IPS-20b (cell line): ENCODE measurements at regions not wholly inside any gene's neighbourhood (a gene's known extent, or its start where the extent isn't known, plus 50 kb on each side); places are given as distances from the start of the nearest gene placed in this dataset.

Source experiments
- H3K27ac ChIP-seq: one replicate; pipeline ENCODE4 v1.5.1; 2013; ENCODE audit warnings: low read length
- H3K27me3 ChIP-seq: 2 replicates; pipeline ENCODE4 v1.6.1; 2013; ENCODE audit warnings: mild to moderate bottlenecking, low read length, inconsistent platforms; ENCODE audit not compliant: insufficient read depth
- H3K36me3 ChIP-seq: 2 replicates; pipeline ENCODE4 v1.6.1; 2013; ENCODE audit warnings: low read depth, mild to moderate bottlenecking, inconsistent platforms, low read length, moderate library complexity; ENCODE audit not compliant: insufficient read depth
- H3K4me1 ChIP-seq: 2 replicates; pipeline ENCODE4 v1.6.1; 2013; ENCODE audit warnings: mild to moderate bottlenecking, control low read depth, inconsistent platforms, low read length, moderate library complexity; ENCODE audit not compliant: insufficient read depth
- H3K4me3 ChIP-seq: 2 replicates; pipeline ENCODE4 v1.5.1; 2013; ENCODE audit warnings: mild to moderate bottlenecking, low read length, inconsistent platforms
- H3K9ac ChIP-seq: 2 replicates; pipeline ENCODE4 v1.6.1; 2013; ENCODE audit warnings: low read depth, mild to moderate bottlenecking, inconsistent platforms, low read length, moderate library complexity
- H3K9me3 ChIP-seq: 2 replicates; pipeline ENCODE4 v1.6.1; 2013; ENCODE audit warnings: mild to moderate bottlenecking, low read depth, low read length, inconsistent platforms; ENCODE audit not compliant: insufficient read depth

GRCh38 chr13:47846886-47847285 lies 154.2 kb downstream of the SUCLA2 start:
- no peaks in the 10 kb centered on the region for H3K36me3 ChIP-seq
- no peaks in the 10 kb centered on the region for H3K27me3 ChIP-seq
- no peak overlapping the region for H3K4me3 ChIP-seq
- H3K4me1 ChIP-seq = no peaks in the 10 kb centered on the region
- H3K27ac ChIP-seq = no peak overlapping the region
- H3K9me3 ChIP-seq = peaks cover 4% of the 10 kb centered on the region; the same call in 1 of the 2 replicates
- H3K9ac ChIP-seq = no peak overlapping the region

- no peaks in the 10 kb centered on the region for H3K27me3 ChIP-seq
- peaks cover 4% of the 10 kb centered on the region; the same call in 1 of the 2 replicates for H3K9me3 ChIP-seq
Observed at GRCh38 chr13:47845981-47846380, 155.1 kb downstream of the SUCLA2 start.

GRCh38 chr13:47843005-47843404 lies 158.1 kb downstream of the SUCLA2 start:
- Histone ChIP-seq H3K27ac (no peak overlapping the region), H3K36me3 (no peaks in the 10 kb centered on the region), H3K9me3 (no peaks in the 10 kb centered on the region), H3K4me1 (peaks cover 8% of the 10 kb centered on the region; the same call in 1 of the 2 replicates), H3K9ac (no peak overlapping the region), H3K4me3 (no peak overlapping the region), H3K27me3 (no peaks in the 10 kb centered on the region)

More at GRCh38 chr13:47845981-47846380, 155.1 kb downstream of the SUCLA2 start:
- Histone ChIP-seq H3K4me3 (no peak overlapping the region), H3K27ac (no peak overlapping the region), H3K36me3 (no peaks in the 10 kb centered on the region), H3K4me1 (no peaks in the 10 kb centered on the region), H3K9ac (no peak overlapping the region)

GRCh38 chr13:47841151-47841550 lies 159.9 kb downstream of the SUCLA2 start:
- Histone ChIP-seq H3K4me1 (peaks cover 11% of the 10 kb centered on the region; the same call in 1 of the 2 replicates), H3K9me3 (no peaks in the 10 kb centered on the region), H3K36me3 (no peaks in the 10 kb centered on the region), H3K4me3 (no peak overlapping the region), H3K27ac (no peak overlapping the region), H3K27me3 (no peaks in the 10 kb centered on the region), H3K9ac (no peak overlapping the region)

- no peaks in the 10 kb centered on the region for H3K36me3 ChIP-seq
- no peak overlapping the region for H3K4me3 ChIP-seq
- H3K9me3 ChIP-seq = no peaks in the 10 kb centered on the region
- no peak overlapping the region for H3K27ac ChIP-seq
- no peak overlapping the region for H3K9ac ChIP-seq
- no peaks in the 10 kb centered on the region for H3K27me3 ChIP-seq
- H3K4me1 ChIP-seq = peaks cover 11% of the 10 kb centered on the region; the same call in 1 of the 2 replicates
Observed at GRCh38 chr13:47837906-47838305, 163.2 kb downstream of the SUCLA2 start.

- Histone ChIP-seq H3K27me3 (no peaks in the 10 kb centered on the region), H3K36me3 (no peaks in the 10 kb centered on the region), H3K9me3 (no peaks in the 10 kb centered on the region), H3K4me1 (peaks cover 11% of the 10 kb centered on the region; the same call in 1 of the 2 replicates), H3K4me3 (no peak overlapping the region), H3K9ac (no peak overlapping the region), H3K27ac (no peak overlapping the region)
Observed at GRCh38 chr13:47837104-47837880, 163.8 kb downstream of the SUCLA2 start.

- Histone ChIP-seq H3K9me3 (no peaks in the 10 kb centered on the region), H3K4me3 (no peak overlapping the region), H3K27me3 (no peaks in the 10 kb centered on the region), H3K27ac (no peak overlapping the region), H3K9ac (no peak overlapping the region), H3K36me3 (no peaks in the 10 kb centered on the region), H3K4me1 (peaks cover 11% of the 10 kb centered on the region; the same call in 1 of the 2 replicates)
Observed at GRCh38 chr13:47835470-47836228, 165.4 kb downstream of the SUCLA2 start.

GRCh38 chr13:47832458-47832972 lies 168.6 kb downstream of the SUCLA2 start:
- H3K9me3 ChIP-seq = no peaks in the 10 kb centered on the region
- H3K9ac ChIP-seq = no peak overlapping the region
- no peaks in the 10 kb centered on the region; the same call in 1 of the 2 replicates for H3K4me1 ChIP-seq
- H3K4me3 ChIP-seq = no peak overlapping the region
- H3K27me3 ChIP-seq = no peaks in the 10 kb centered on the region
- no peak overlapping the region for H3K27ac ChIP-seq
- no peaks in the 10 kb centered on the region for H3K36me3 ChIP-seq

- Histone ChIP-seq H3K27me3 (no peaks in the 10 kb centered on the region), H3K36me3 (no peaks in the 10 kb centered on the region), H3K9me3 (no peaks in the 10 kb centered on the region), H3K27ac (no peak overlapping the region), H3K9ac (no peak overlapping the region), H3K4me3 (no peak overlapping the region), H3K4me1 (no peaks in the 10 kb centered on the region)
Observed at GRCh38 chr13:47831265-47831664, 169.8 kb downstream of the SUCLA2 start.

- H3K27me3 ChIP-seq = no peaks in the 10 kb centered on the region
- H3K4me1 ChIP-seq = no peaks in the 10 kb centered on the region
- H3K36me3 ChIP-seq = no peaks in the 10 kb centered on the region
- no peaks in the 10 kb centered on the region for H3K9me3 ChIP-seq
- no peak overlapping the region for H3K27ac ChIP-seq
- no peak overlapping the region for H3K9ac ChIP-seq
- H3K4me3 ChIP-seq = no peak overlapping the region
Observed at GRCh38 chr13:47829690-47830089, 171.4 kb downstream of the SUCLA2 start.

- Histone ChIP-seq H3K9me3 (no peaks in the 10 kb centered on the region), H3K27ac (no peak overlapping the region), H3K9ac (no peak overlapping the region), H3K4me1 (no peaks in the 10 kb centered on the region), H3K27me3 (no peaks in the 10 kb centered on the region), H3K36me3 (no peaks in the 10 kb centered on the region), H3K4me3 (no peak overlapping the region)
Observed at GRCh38 chr13:47826471-47826870, 174.6 kb downstream of the SUCLA2 start.
